ENCODE measurements at regions not wholly inside any gene's neighbourhood (a gene's known extent, or its start where the extent isn't known, plus 50 kb on each side); places are given as distances from the start of the nearest gene placed in this dataset.

DNA sequence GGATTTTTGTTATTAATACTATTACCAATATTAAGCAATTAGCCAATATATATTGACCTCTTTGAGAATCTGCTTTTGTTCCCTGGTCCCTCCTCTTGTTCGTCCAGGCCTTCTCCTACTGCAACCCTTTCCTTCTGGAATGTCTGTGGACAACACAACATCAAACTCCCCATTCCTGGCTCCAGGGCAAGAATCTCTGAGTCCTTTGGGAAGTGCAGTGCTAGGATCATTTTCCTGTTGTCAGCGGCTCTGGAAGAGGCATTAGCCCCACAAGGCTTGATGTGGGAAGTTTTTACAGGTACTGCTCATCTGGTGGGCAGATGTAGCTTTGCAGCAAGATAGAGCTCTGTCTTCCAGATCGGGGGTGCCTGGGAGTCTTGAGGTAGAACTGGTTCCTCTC, 74.3 kb downstream of the RPUSD4 start:
- Histone ChIP-seq H3K9me3 (no peaks in the 10 kb centered on the region), H3K27ac (peak overlapping the region in 2 of 12 donors; percentile 2 to 81), H3K4me3 (no peak overlapping the region), H3K36me3 (no peaks in the 10 kb centered on the region), H3K4me1 (peaks cover 0 to 61% (median 31%) of the 10 kb centered on the region in 12 donors), H3K27me3 (peaks cover 0 to 4% (median 0%) of the 10 kb centered on the region in 9 donors)
- WGBS, 4 donors = 60 to 73% (median 62%) methylated on average over 3 of the region's 3 CpGs
- no peak for TF ChIP-seq POLR2A (IDR thresholded peaks at IDR 0.05)
- TF ChIP-seq, protein P1, sequence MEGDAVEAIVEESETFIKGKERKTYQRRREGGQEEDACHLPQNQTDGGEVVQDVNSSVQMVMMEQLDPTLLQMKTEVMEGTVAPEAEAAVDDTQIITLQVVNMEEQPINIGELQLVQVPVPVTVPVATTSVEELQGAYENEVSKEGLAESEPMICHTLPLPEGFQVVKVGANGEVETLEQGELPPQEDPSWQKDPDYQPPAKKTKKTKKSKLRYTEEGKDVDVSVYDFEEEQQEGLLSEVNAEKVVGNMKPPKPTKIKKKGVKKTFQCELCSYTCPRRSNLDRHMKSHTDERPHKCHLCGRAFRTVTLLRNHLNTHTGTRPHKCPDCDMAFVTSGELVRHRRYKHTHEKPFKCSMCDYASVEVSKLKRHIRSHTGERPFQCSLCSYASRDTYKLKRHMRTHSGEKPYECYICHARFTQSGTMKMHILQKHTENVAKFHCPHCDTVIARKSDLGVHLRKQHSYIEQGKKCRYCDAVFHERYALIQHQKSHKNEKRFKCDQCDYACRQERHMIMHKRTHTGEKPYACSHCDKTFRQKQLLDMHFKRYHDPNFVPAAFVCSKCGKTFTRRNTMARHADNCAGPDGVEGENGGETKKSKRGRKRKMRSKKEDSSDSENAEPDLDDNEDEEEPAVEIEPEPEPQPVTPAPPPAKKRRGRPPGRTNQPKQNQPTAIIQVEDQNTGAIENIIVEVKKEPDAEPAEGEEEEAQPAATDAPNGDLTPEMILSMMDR (IDR thresholded peaks at IDR 0.05) = no peak
- ATAC-seq (no peak), DNase-seq (no peak)
- intact Hi-C loops (cut with DNase I) = no loop called here

DNA sequence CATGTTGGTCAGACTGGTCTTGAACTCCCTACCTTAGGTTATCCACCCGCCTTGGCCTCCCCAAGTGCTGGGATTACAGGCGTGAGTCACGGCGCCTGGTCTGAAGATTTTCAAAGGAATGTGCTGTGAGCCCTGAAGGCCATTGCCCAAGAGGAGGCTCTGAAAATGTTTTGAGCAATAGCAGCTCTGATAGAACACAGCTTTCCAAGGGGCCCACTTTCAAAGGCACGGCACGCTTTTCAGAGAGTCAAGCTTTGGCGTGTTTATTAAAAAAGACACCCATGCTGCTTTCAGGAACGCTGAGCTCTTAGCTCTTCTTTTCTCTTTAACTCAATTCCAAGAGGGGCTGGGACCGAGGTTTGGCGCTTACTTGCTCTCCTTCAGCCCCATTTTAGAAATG, 73.8 kb upstream of the CDON start:
- WGBS, 4 donors = 76 to 85% (median 78%) methylated on average over 10 of the region's 10 CpGs
- TF ChIP-seq POLR2A (IDR thresholded peaks at IDR 0.05) = no peak
- TF ChIP-seq, protein P1 (IDR thresholded peaks at IDR 0.05) = no peak
- intact Hi-C loops (cut with DNase I) = no loop called here
- Histone ChIP-seq H3K36me3 (no peaks in the 10 kb centered on the region), H3K27me3 (peaks cover 0 to 4% (median 0%) of the 10 kb centered on the region in 9 donors), H3K9me3 (no peaks in the 10 kb centered on the region), H3K27ac (peak overlapping the region in 3 of 12 donors; percentile 2 to 81 (median 18)), H3K4me1 (peaks cover 0 to 67% (median 33%) of the 10 kb centered on the region in 12 donors), H3K4me3 (no peak overlapping the region)
- DNase-seq = peak in 1 of 5 donors; percentile 57
- peak in 2 of 4 donors; percentile 48 to 49 for ATAC-seq

DNA sequence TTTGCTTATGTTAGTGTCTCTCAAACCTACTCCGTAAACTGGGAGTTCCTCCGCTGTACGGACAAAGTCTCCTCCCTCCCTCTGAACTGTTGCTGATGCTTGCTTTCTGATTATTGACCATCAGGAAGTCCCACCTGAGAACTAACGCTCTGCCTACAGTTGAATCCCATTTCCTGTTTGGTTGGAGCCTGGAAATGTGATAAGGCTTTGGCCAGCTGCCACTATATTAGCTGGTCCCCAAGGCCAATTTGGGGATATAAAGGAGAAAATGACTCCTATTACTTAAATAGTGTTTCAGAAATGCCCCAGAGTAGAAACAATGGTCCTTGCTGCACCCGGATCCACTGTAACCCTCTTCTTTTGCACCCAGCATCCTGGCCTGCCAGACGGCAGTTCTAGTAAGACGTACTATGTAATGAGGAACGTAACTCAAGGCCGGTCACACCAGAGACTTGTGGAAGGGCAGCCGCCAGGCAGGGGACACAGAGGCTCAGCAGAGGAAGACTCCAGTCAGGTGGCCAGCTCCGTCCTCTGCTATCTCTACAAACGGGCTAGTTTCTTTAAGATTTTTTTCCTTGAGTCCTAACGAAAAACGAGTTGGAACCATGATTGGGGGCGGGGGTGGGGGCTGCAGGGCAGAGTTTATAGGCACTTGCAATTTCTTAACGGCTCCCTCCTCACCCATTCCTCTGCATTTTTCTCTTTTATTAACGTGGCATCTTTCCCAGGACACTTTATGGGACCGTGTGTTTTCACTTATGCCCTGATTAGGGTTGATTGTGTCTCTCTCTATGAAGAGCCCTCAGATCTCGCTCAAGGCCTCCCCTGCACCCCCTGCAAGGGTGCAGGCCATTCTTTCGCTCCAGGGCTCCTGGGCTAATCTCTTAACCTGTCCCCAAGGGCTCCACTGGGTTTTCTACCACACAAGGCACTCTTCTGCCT, 72.8 kb upstream of the CDON start:
- WGBS, 4 donors = 54 to 65% (median 63%) methylated on average over 20 of the region's 20 CpGs
- intact Hi-C loops (cut with DNase I) = no loop called here
- Histone ChIP-seq H3K27me3 (peaks cover 0 to 4% (median 0%) of the 10 kb centered on the region in 9 donors), H3K4me3 (no peak overlapping the region), H3K4me1 (peaks cover 0 to 58% (median 25%) of the 10 kb centered on the region in 12 donors), H3K27ac (peak overlapping the region in 2 of 12 donors; percentile 18 to 81), H3K9me3 (no peaks in the 10 kb centered on the region), H3K36me3 (no peaks in the 10 kb centered on the region)
- DNase-seq (no peak), ATAC-seq (no peak)
- TF ChIP-seq, protein P1 (IDR thresholded peaks at IDR 0.05) = no peak
- no peak for TF ChIP-seq POLR2A (IDR thresholded peaks at IDR 0.05)

DNA sequence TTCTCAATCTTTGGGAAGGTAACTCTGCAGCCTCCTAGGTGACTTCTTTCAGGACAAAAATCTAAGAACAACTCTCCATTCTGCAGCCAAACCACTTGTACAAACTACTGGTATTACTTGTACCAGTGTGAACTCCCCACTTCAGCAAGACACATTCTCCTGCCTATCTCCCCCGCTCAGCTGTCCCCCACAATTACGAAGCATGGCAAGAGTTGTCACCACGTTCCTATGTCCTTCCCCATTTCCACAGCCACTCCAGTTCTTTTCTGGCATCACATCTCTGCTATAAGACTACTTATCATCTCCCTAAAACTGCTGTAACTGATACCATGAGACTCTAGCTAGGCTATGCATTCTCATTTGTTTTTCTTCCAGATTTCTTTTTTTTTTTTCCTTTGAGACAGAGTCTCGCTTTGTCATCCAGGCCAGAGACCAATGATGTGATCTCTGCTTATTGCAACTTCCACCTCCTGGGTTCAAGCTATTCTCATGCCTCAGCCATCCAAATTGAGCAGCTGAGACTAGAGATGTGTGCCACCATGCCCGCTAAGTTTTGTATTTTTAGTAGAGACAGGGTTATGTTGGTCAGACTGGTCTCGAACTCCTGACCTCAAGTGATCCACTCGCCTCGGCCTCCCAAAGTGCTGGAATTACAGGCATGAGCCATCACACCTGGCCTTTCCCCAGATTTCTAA, 71.9 kb upstream of the CDON start:
- Histone ChIP-seq H3K36me3 (no peaks in the 10 kb centered on the region), H3K27me3 (peaks cover 0 to 4% (median 0%) of the 10 kb centered on the region in 9 donors), H3K9me3 (no peaks in the 10 kb centered on the region), H3K4me3 (no peak overlapping the region), H3K4me1 (peaks cover 0 to 54% (median 21%) of the 10 kb centered on the region in 12 donors), H3K27ac (no peak overlapping the region)
- intact Hi-C loops (cut with DNase I) = no loop called here
- WGBS, 4 donors = 68 to 85% (median 83%) methylated on average over 8 of the region's 8 CpGs
- ATAC-seq = no peak
- DNase-seq = no peak
- TF ChIP-seq, protein P1 (IDR thresholded peaks at IDR 0.05) = no peak
- no peak for TF ChIP-seq POLR2A (IDR thresholded peaks at IDR 0.05)

Measured in heart left ventricle (tissue), 16 donors.